SK-N-MC (cell line): ENCODE measurements at regions not wholly inside any gene's neighbourhood (a gene's known extent, or its start where the extent isn't known, plus 50 kb on each side); places are given as distances from the start of the nearest gene placed in this dataset.

ENCODE experiments used
- DNase-seq: peaks from one replicate; pipeline ENCODE4 v3.0.0-alpha.2; 2011; ENCODE audit warnings: low read depth, low spot score
- H3K27ac ChIP-seq: fragments of 200-600 bp; sonication (generic); 2 replicates; pipeline ENCODE4 v1.5.1; 2016; ENCODE audit warnings: mixed run types
- H3K36me3 ChIP-seq: fragments of 200-600 bp; sonication (generic); 2 replicates; pipeline ENCODE4 v1.6.1; 2017; ENCODE audit warnings: antibody characterized with exemption, low read length, mixed read lengths; ENCODE audit not compliant: insufficient read depth
- H3K4me3 ChIP-seq: fragments of 200-600 bp; sonication (generic); 2 replicates; pipeline ENCODE4 v1.5.1; 2016
- H3K9ac ChIP-seq: fragments of 200-600 bp; sonication (generic); 2 replicates; pipeline ENCODE4 v1.8.0; 2017; ENCODE audit warnings: mixed run types, mixed read lengths; ENCODE audit not compliant: insufficient read length
- H3K9me3 ChIP-seq: fragments of 200-600 bp; sonication (generic); 2 replicates; pipeline ENCODE4 v1.6.1; 2017; ENCODE audit warnings: low read depth, mild to moderate bottlenecking, antibody characterized with exemption, low read length, moderate library complexity, mixed read lengths
- EZH2 ChIP-seq: fragments of 200-600 bp; sonication (generic); IDR thresholded peaks from one replicate; pipeline ENCODE4 v1.6.1; 2017; ENCODE audit warnings: antibody characterized with exemption
- FOXP2 ChIP-seq: optimal IDR thresholded peaks from 2 replicates; pipeline ENCODE3; 2011; ENCODE audit warnings: mild to moderate bottlenecking, moderate library complexity; ENCODE audit not compliant: insufficient read depth; ENCODE audit errors: extremely low read length, control extremely low read depth
- POLR2AphosphoS5 ChIP-seq: IDR thresholded peaks from 2 replicates; pipeline ENCODE4 v1.6.1; 2012; ENCODE audit warnings: mild to moderate bottlenecking, low read depth, low read length, borderline replicate concordance

- no peak for DNase-seq
- no peak overlapping the region for H3K9ac ChIP-seq
Observed at GRCh38 chr2:46827274-46828134, 88.1 kb downstream of the MCFD2 start.

GRCh38 chr2:46826569-46827245, 88.9 kb downstream of the MCFD2 start:
- Histone ChIP-seq H3K36me3 (no peaks in the 10 kb centered on the region), H3K4me3 (no peak overlapping the region), H3K27ac (no peak overlapping the region), H3K9me3 (no peaks in the 10 kb centered on the region), H3K9ac (no peak overlapping the region)
- TF ChIP-seq POLR2AphosphoS5, result no peak
- TF ChIP-seq EZH2, result no peak
- no peak for TF ChIP-seq FOXP2
- DNase-seq, result no peak

More at GRCh38 chr2:46827274-46828134, 88.1 kb downstream of the MCFD2 start:
- H3K27ac ChIP-seq, result no peak overlapping the region
- no peaks in the 10 kb centered on the region for H3K9me3 ChIP-seq
- H3K4me3 ChIP-seq, result no peak overlapping the region
- no peaks in the 10 kb centered on the region for H3K36me3 ChIP-seq
- TF ChIP-seq EZH2, result no peak
- TF ChIP-seq POLR2AphosphoS5, result no peak
- no peak for TF ChIP-seq FOXP2

GRCh38 chr2:46825939-46826568, 89.6 kb downstream of the MCFD2 start:
- TF ChIP-seq EZH2 (no peak), POLR2AphosphoS5 (no peak), FOXP2 (no peak)
- no peak overlapping the region for H3K27ac ChIP-seq
- no peaks in the 10 kb centered on the region for H3K9me3 ChIP-seq
- no peak for DNase-seq
- no peak overlapping the region for H3K9ac ChIP-seq
- no peak overlapping the region for H3K4me3 ChIP-seq
- H3K36me3 ChIP-seq, result no peaks in the 10 kb centered on the region

GRCh38 chr2:46825231-46825938, 90.2 kb downstream of the MCFD2 start:
- Histone ChIP-seq H3K9ac (no peak overlapping the region), H3K27ac (no peak overlapping the region), H3K36me3 (no peaks in the 10 kb centered on the region), H3K9me3 (no peaks in the 10 kb centered on the region), H3K4me3 (no peak overlapping the region)
- no peak for TF ChIP-seq FOXP2
- TF ChIP-seq POLR2AphosphoS5, result no peak
- TF ChIP-seq EZH2, result no peak
- no peak for DNase-seq

- Histone ChIP-seq H3K36me3 (no peaks in the 10 kb centered on the region), H3K27ac (no peak overlapping the region), H3K9me3 (no peaks in the 10 kb centered on the region), H3K9ac (no peak overlapping the region), H3K4me3 (no peak overlapping the region)
- TF ChIP-seq POLR2AphosphoS5 (no peak), EZH2 (no peak), FOXP2 (no peak)
- DNase-seq, result no peak
Observed at GRCh38 chr2:46824611-46825010, 91.0 kb downstream of the MCFD2 start.

GRCh38 chr2:46821600-46821999, 94.0 kb downstream of the MCFD2 start:
- Histone ChIP-seq H3K36me3 (no peaks in the 10 kb centered on the region), H3K27ac (no peak overlapping the region), H3K4me3 (no peak overlapping the region), H3K9ac (no peak overlapping the region), H3K9me3 (no peaks in the 10 kb centered on the region)
- no peak for DNase-seq
- TF ChIP-seq FOXP2, result no peak
- TF ChIP-seq EZH2, result no peak
- no peak for TF ChIP-seq POLR2AphosphoS5

GRCh38 chr2:46818819-46819218, 96.8 kb downstream of the MCFD2 start:
- no peak for DNase-seq

More at GRCh38 chr2:46818819-46819218, 96.8 kb downstream of the MCFD2 start:
- H3K9ac ChIP-seq, result no peak overlapping the region
- no peak overlapping the region for H3K4me3 ChIP-seq
- no peaks in the 10 kb centered on the region for H3K9me3 ChIP-seq
- H3K36me3 ChIP-seq, result no peaks in the 10 kb centered on the region
- no peak for TF ChIP-seq FOXP2
- TF ChIP-seq EZH2, result no peak
- no peak for TF ChIP-seq POLR2AphosphoS5
- H3K27ac ChIP-seq, result no peak overlapping the region
